ENCODE measurements at regions not wholly inside any gene's neighbourhood (a gene's known extent, or its start where the extent isn't known, plus 50 kb on each side); places are given as distances from the start of the nearest gene placed in this dataset.
"Not testable (repeated sequence)": the region's sequence is repeated elsewhere in the genome, so short reads cannot be mapped to it uniquely, and the experiment has no call there.

GRCh38 chr6:97687916-97688315 lies 404.9 kb upstream of the MMS22L start:
- DNase-seq (ENCODE audit: low spot score) = no peak

GRCh38 chr6:97689078-97689754 lies 406.2 kb upstream of the MMS22L start:
- no peak for DNase-seq (ENCODE audit: low spot score)

DNA sequence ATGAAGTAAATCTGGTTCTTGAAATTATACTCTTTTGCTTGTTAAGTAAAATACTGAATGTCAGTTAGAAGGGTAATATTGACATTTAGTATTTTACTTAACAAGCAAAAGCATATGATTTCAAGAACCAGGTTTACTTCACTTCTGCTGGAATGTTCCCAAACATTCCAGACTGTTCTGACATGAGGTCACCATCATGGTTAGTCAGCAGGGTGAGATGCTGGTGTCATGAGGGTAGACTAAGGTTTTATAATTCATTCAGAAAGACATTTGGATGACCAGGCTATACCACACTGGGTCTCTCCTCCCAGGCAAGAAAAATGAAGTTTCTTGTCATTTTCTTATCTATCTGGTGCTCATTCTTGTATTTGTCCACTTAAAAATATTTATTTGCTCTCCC lies 414.4 kb upstream of the MMS22L start:
- no peak for DNase-seq (ENCODE audit: low spot score)

- DNase-seq (ENCODE audit: low spot score) = no peak
These were observed 418.8 kb upstream of the MMS22L start for GRCh38 chr6:97701801-97702200.

DNA sequence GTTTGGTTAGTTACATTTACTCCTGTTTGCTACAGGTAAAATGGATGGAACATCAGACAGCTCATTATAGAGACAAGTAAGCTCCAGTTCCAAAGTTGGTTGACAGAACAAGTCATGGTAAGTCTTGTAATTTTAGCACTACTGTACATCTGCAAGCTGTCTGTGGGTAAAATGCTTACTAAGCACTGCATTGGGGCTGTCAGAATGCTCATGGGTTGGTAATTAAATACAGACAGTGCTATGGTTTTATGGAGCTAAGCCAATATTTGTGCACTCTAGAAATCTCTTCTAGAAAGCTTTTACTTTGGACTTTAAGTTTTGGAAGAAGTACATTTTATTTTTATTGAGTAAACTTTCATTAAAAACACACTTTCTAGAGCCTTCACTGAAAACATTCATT lies 419.2 kb upstream of the MMS22L start:
- no peak for DNase-seq (ENCODE audit: low spot score)

GRCh38 chr6:97703661-97704060 lies 420.6 kb upstream of the MMS22L start:
- DNase-seq (ENCODE audit: low spot score) = no peak

- DNase-seq (ENCODE audit: low spot score) = no peak
These were observed 422.6 kb upstream of the MMS22L start for GRCh38 chr6:97705568-97705967.

- DNase-seq (ENCODE audit: low spot score) = no peak
These were observed 429.7 kb upstream of the MMS22L start for GRCh38 chr6:97712751-97713150.

DNA sequence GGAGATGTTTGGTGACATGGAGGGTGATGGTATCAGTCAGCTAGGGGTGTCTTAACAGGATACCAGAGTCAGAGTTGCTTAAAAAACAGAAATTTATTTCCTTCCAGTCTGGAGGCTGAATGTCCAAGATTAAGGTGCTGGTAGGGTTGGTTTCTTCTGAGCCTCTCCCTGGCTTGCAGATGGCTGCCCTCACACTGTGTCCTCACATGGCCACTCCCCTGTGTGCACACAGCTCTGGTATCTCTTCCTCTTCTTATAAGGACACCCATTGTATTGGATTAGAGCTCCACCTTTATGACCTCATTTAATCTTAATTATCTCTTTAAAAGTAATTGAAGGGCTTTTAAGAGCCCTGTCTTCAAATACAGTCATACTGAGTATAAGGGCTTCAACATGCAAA lies 431.8 kb upstream of the MMS22L start:
- DNase-seq (ENCODE audit: low spot score) = no peak

DNA sequence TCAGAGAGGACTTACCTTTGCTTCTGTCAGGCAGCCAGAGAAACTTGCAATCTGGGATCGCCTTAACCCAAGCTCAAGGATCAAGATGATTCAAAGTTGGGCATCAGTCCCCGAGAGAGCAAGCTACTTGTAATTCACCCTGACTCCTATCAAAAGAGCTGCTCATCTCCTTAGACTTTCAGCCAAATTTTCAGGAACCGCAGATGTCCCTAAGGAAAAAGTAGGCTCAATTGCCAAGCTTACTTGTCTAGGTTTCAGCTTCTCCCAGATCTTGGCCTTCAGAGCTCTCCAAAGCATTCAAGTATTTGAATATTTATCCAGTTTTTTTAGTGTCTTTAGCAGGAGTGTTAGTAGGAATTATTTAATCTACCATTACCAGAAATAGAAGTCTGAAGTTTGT lies 434.1 kb upstream of the MMS22L start:
- no peak for DNase-seq (ENCODE audit: low spot score)

- DNase-seq (ENCODE audit: low spot score) = no peak
These were observed 443.4 kb upstream of the MMS22L start for GRCh38 chr6:97726378-97726777.

DNA sequence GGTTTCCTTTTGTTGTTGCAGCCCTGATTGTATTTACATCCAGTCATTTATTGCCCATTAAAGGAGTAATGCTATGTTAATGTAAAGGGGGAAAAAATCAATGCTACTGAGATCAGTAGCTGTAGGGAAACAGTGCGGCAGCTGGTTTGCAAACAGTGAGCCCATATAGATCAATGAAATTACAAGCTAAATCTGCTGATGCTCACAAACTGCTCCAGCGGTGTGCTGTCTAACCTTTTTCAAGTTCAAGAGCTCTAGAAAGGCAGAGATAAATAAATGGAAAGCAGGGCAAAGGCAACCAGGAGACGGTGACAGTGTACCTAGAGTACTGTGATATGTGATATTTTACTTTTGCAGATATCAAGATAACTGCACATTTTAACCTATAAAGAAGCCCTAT lies 449.0 kb upstream of the MMS22L start:
- DNase-seq (ENCODE audit: low spot score) = no peak

DNA sequence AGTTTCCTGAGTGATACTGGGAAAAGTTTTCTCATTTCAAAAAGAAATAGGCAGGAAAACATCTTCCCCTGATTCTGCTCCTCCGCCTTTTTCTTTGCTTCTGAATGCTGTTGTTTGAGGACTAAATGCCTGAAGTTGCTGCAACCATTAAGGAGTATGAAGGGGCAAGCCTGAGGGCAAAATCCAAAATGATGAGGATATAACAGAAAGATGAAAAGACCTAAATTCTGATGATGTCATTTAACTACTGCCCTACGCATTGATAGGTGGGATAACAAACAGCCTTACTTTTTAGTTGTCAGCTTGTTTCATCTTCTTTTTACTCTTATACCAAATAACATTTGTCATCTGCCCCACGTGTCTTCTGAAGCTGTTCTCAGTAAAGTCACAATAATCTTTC lies 474.6 kb upstream of the MMS22L start:
- no peak for DNase-seq (ENCODE audit: low spot score)

GRCh38 chr6:97765461-97765860 lies 482.4 kb upstream of the MMS22L start:
- DNase-seq (ENCODE audit: low spot score) = no peak

DNA sequence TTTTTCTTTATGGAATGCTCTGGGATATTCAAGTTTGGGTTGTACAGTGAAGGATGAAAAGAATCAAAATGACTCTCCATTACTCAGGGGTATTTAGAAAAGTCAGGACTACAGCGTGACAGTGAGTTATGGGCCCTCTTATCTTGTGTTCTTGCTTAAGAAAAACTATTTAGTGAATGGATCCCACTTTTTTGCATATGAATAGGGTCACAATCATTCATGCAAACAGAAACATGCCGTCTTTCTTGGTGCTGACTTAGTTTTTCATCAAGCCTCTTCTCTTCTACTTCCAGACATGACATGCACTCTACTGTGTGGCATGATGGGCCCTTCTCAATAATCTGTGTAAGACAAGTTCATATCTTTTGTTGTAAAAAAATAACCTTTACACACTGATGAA lies 488.4 kb upstream of the MMS22L start:
- no peak for DNase-seq (ENCODE audit: low spot score)

DNA sequence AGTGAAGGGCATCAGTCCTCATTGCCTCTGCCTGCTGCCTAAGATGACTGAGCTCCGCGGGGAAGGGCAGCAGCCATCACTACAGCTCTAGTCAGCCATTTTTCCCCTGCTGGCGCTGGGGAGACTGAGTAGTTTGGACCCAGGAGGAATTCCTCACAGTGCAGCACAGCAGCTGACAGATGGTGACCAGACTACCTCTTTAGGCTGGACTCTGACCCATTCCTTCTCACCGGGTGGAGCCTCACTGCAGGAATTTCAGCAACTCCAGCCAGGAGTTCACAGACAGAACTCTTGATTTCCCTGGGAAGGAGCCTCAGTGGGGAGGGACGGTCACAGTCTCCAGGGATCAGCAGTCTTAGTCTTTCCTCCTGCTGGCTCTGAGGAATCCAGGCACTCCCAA lies 492.0 kb upstream of the MMS22L start:
- no peak for DNase-seq (ENCODE audit: low spot score)

- DNase-seq (ENCODE audit: low spot score) = no peak
These were observed 495.4 kb upstream of the MMS22L start for GRCh38 chr6:97778290-97779038.

DNA sequence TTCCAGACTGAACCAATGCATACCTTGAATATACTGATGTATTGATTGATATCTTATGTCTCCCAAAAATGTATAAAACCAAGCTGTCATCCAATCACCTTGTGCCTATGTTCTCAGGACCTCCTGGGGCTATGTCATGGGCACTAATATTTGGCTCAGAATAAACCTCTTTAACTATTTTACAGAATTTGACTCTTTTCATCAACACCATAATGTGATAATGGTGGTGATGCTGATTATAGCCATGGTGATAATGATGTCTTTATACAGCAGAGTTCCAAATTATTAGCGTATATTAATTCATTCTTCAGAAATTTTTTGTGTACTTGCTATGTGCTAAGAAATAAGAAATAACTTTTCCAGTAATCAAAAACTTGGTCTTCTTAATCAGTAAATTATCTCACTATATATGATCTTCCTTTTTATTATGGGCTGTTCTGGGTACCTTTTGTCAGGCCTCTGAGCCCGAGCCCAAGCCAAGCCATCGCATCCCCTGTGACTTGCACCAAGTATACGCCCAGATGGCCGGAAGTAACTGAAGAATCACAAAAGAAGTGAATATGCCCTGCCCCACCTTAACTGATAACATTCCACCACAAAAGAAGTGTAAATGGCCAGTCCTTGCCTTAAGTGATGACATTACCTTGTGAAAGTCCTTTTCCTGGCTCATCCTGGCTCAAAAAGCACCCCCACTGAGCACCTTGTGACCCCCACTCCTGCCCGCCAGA lies 496.2 kb upstream of the MMS22L start:
- not testable (repeated sequence) for DNase-seq (ENCODE audit: low spot score)

GRCh38 chr6:97790926-97791590 lies 508.0 kb upstream of the MMS22L start:
- no peak for DNase-seq (ENCODE audit: low spot score)

- DNase-seq (ENCODE audit: low spot score) = no peak
These were observed 522.6 kb upstream of the MMS22L start for GRCh38 chr6:97805596-97805995.

GRCh38 chr6:97812940-97813339 lies 529.9 kb upstream of the MMS22L start:
- DNase-seq (ENCODE audit: low spot score) = no peak

- DNase-seq (ENCODE audit: low spot score) = no peak
These were observed 531.0 kb upstream of the MMS22L start for GRCh38 chr6:97813889-97814567.
